HepG2 (cell line): ENCODE measurements at regions not wholly inside any gene's neighbourhood (a gene's known extent, or its start where the extent isn't known, plus 50 kb on each side); places are given as distances from the start of the nearest gene placed in this dataset.

ENCODE experiments used
- ASH2L ChIP-seq: fragments of 300-600, 200-600 bp; sonication (generic); IDR thresholded peaks from 2 replicates; pipeline ENCODE4 v1.7.0; 2017; ENCODE audit warnings: low read depth, mild to moderate bottlenecking, moderate library complexity, mixed read lengths, low read length; ENCODE audit not compliant: insufficient read length
- ATF2 ChIP-seq: sonication (generic); formaldehyde crosslinking; IDR thresholded peaks from 2 replicates; pipeline ENCODE4 v1.4.0; 2020; ENCODE audit warnings: missing genetic modification reagents
- ATF7-NPFF ChIP-seq: sonication (generic); formaldehyde crosslinking; IDR thresholded peaks from 2 replicates; pipeline ENCODE4 v1.8.1; 2023; ENCODE audit warnings: mild to moderate bottlenecking, low read depth, missing genetic modification reagents, moderate library complexity
- MEF2D ChIP-seq: sonication (generic); formaldehyde crosslinking; IDR thresholded peaks from 2 replicates; pipeline ENCODE4 v1.5.1; 2020; ENCODE audit warnings: mild to moderate bottlenecking, missing genetic modification reagents
- MZF1 ChIP-seq: sonication (generic); formaldehyde crosslinking; IDR thresholded peaks from 2 replicates; pipeline ENCODE4 v1.8.1; 2023; ENCODE audit warnings: mild to moderate bottlenecking, missing genetic modification reagents, borderline replicate concordance
- SIX4 ChIP-seq: sonication (generic); formaldehyde crosslinking; IDR thresholded peaks from 2 replicates; pipeline ENCODE4 v1.4.0; 2020; ENCODE audit warnings: missing genetic modification reagents
- SP5 ChIP-seq: IDR thresholded peaks from 2 replicates; pipeline ENCODE4 v1.6.1; 2016; ENCODE audit warnings: low read depth, borderline replicate concordance
- ZNF597 ChIP-seq: sonication (generic); formaldehyde crosslinking; IDR thresholded peaks from 2 replicates; pipeline ENCODE4 v1.5.0; 2020; ENCODE audit warnings: missing genetic modification reagents
- TF ChIP-seq, protein P1 (sequence below): sonication (generic); formaldehyde crosslinking; IDR thresholded peaks from 2 replicates; pipeline ENCODE4 v1.9.0; 2021; ENCODE audit warnings: missing genetic modification reagents, borderline replicate concordance
- TF ChIP-seq, protein P2 (sequence below): sonication (generic); formaldehyde crosslinking; IDR thresholded peaks from 2 replicates; pipeline ENCODE4 v1.5.1; 2020; ENCODE audit warnings: missing genetic modification reagents, mild to moderate bottlenecking, borderline replicate concordance
- TF ChIP-seq, protein P3 (sequence below): sonication (generic); formaldehyde crosslinking; IDR thresholded peaks from 2 replicates; pipeline ENCODE4 v1.8.0; 2022; ENCODE audit warnings: mild to moderate bottlenecking, missing genetic modification reagents
- TF ChIP-seq, protein P4 (sequence below): sonication (generic); formaldehyde crosslinking; IDR thresholded peaks from 2 replicates; pipeline ENCODE4 v1.4.0; 2020; ENCODE audit warnings: missing genetic modification reagents

- TF ChIP-seq MEF2D (CRISPR knock-in tag): no peak
- TF ChIP-seq ATF2 (CRISPR knock-in tag): peak; percentile 58; the same call in 1 of the 2 replicates
- no peak for TF ChIP-seq ZNF597 (CRISPR knock-in tag)
- TF ChIP-seq, protein P1, sequence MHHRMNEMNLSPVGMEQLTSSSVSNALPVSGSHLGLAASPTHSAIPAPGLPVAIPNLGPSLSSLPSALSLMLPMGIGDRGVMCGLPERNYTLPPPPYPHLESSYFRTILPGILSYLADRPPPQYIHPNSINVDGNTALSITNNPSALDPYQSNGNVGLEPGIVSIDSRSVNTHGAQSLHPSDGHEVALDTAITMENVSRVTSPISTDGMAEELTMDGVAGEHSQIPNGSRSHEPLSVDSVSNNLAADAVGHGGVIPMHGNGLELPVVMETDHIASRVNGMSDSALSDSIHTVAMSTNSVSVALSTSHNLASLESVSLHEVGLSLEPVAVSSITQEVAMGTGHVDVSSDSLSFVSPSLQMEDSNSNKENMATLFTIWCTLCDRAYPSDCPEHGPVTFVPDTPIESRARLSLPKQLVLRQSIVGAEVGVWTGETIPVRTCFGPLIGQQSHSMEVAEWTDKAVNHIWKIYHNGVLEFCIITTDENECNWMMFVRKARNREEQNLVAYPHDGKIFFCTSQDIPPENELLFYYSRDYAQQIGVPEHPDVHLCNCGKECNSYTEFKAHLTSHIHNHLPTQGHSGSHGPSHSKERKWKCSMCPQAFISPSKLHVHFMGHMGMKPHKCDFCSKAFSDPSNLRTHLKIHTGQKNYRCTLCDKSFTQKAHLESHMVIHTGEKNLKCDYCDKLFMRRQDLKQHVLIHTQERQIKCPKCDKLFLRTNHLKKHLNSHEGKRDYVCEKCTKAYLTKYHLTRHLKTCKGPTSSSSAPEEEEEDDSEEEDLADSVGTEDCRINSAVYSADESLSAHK (CRISPR knock-in tag): no peak
- peak; percentile 79 for TF ChIP-seq ASH2L
- TF ChIP-seq, protein P2, sequence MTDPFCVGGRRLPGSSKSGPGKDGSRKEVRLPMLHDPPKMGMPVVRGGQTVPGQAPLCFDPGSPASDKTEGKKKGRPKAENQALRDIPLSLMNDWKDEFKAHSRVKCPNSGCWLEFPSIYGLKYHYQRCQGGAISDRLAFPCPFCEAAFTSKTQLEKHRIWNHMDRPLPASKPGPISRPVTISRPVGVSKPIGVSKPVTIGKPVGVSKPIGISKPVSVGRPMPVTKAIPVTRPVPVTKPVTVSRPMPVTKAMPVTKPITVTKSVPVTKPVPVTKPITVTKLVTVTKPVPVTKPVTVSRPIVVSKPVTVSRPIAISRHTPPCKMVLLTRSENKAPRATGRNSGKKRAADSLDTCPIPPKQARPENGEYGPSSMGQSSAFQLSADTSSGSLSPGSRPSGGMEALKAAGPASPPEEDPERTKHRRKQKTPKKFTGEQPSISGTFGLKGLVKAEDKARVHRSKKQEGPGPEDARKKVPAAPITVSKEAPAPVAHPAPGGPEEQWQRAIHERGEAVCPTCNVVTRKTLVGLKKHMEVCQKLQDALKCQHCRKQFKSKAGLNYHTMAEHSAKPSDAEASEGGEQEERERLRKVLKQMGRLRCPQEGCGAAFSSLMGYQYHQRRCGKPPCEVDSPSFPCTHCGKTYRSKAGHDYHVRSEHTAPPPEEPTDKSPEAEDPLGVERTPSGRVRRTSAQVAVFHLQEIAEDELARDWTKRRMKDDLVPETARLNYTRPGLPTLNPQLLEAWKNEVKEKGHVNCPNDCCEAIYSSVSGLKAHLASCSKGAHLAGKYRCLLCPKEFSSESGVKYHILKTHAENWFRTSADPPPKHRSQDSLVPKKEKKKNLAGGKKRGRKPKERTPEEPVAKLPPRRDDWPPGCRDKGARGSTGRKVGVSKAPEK (CRISPR knock-in tag): no peak
- no peak for TF ChIP-seq ATF7-NPFF
- TF ChIP-seq, protein P3, sequence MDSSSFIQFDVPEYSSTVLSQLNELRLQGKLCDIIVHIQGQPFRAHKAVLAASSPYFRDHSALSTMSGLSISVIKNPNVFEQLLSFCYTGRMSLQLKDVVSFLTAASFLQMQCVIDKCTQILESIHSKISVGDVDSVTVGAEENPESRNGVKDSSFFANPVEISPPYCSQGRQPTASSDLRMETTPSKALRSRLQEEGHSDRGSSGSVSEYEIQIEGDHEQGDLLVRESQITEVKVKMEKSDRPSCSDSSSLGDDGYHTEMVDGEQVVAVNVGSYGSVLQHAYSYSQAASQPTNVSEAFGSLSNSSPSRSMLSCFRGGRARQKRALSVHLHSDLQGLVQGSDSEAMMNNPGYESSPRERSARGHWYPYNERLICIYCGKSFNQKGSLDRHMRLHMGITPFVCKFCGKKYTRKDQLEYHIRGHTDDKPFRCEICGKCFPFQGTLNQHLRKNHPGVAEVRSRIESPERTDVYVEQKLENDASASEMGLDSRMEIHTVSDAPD: no peak; the same call in 1 of the 2 replicates
- TF ChIP-seq MZF1: no peak
- peak; percentile 35; the same call in 1 of the 2 replicates for TF ChIP-seq SIX4 (CRISPR knock-in tag)
- TF ChIP-seq, protein P4, sequence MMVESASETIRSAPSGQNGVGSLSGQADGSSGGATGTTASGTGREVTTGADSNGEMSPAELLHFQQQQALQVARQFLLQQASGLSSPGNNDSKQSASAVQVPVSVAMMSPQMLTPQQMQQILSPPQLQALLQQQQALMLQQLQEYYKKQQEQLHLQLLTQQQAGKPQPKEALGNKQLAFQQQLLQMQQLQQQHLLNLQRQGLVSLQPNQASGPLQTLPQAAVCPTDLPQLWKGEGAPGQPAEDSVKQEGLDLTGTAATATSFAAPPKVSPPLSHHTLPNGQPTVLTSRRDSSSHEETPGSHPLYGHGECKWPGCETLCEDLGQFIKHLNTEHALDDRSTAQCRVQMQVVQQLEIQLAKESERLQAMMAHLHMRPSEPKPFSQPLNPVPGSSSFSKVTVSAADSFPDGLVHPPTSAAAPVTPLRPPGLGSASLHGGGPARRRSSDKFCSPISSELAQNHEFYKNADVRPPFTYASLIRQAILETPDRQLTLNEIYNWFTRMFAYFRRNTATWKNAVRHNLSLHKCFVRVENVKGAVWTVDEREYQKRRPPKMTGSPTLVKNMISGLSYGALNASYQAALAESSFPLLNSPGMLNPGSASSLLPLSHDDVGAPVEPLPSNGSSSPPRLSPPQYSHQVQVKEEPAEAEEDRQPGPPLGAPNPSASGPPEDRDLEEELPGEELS (CRISPR knock-in tag): peak; percentile 72
- TF ChIP-seq SP5 (CRISPR knock-in tag): 0 out of 2 replicates have a peak, but pooled peaks have one; percentile 13
These were observed 63.4 kb upstream of the CARD18 start (continued) for GRCh38 chr11:105202844-105203548.
